AG10803 (cell line): ENCODE measurements at regions not wholly inside any gene's neighbourhood (a gene's known extent, or its start where the extent isn't known, plus 50 kb on each side); places are given as distances from the start of the nearest gene placed in this dataset.

ENCODE experiments used
- DNase-seq: peaks from one replicate; pipeline ENCODE4 v3.0.0; 2010; ENCODE audit warnings: low read depth
- H3K4me3 ChIP-seq: 2 replicates; pipeline ENCODE4 v1.5.1; 2011; ENCODE audit warnings: mild to moderate bottlenecking, low read length, control low read depth
- CTCF ChIP-seq: conservative IDR thresholded peaks from 2 replicates; pipeline ENCODE4 v1.5.1; 2011; ENCODE audit warnings: mild to moderate bottlenecking, low read length, control low read depth, inconsistent platforms

GRCh38 chr6:50973464-50973863, 154.8 kb downstream of the TFAP2B start:
- no peak for DNase-seq
- H3K4me3 ChIP-seq: no peak overlapping the region
- TF ChIP-seq CTCF: no peak

- H3K4me3 ChIP-seq: no peak overlapping the region
- TF ChIP-seq CTCF: no peak
- no peak for DNase-seq
Measured at GRCh38 chr6:50974319-50974718, 155.6 kb downstream of the TFAP2B start.

- no peak for DNase-seq
- H3K4me3 ChIP-seq: no peak overlapping the region
- TF ChIP-seq CTCF: no peak
Measured at GRCh38 chr6:50975216-50975615, 156.5 kb downstream of the TFAP2B start.

- H3K4me3 ChIP-seq: no peak overlapping the region
- no peak for DNase-seq
Measured at GRCh38 chr6:50976907-50977306, 158.2 kb downstream of the TFAP2B start.

GRCh38 chr6:50977796-50978195, 159.1 kb downstream of the TFAP2B start:
- no peak for TF ChIP-seq CTCF
- DNase-seq: no peak
- no peak overlapping the region for H3K4me3 ChIP-seq

More at GRCh38 chr6:50976907-50977306, 158.2 kb downstream of the TFAP2B start:
- no peak for TF ChIP-seq CTCF

GRCh38 chr6:50978380-50979170, 159.9 kb downstream of the TFAP2B start:
- H3K4me3 ChIP-seq: no peak overlapping the region
- peak; percentile 3 for DNase-seq
- no peak for TF ChIP-seq CTCF

- no peak for TF ChIP-seq CTCF
- no peak overlapping the region for H3K4me3 ChIP-seq
- peak; percentile 2 for DNase-seq
Measured at GRCh38 chr6:50979171-50979525, 160.5 kb downstream of the TFAP2B start.
